B cell (primary cell): ENCODE measurements at regions not wholly inside any gene's neighbourhood (a gene's known extent, or its start where the extent isn't known, plus 50 kb on each side); places are given as distances from the start of the nearest gene placed in this dataset.

Experiments
- ATAC-seq: fragments of 200-7000 bp; cut with Tn5 transposase; one replicate; pipeline ENCODE4 v1.10.0; 2021; ENCODE audit warnings: low read depth, mild to moderate bottlenecking, moderate number of reproducible peaks, moderate library complexity
- CTCF ChIA-PET: fragments of 350-600 bp; sonication (Branson Sonifier 250); formaldehyde crosslinking; loops from one replicate; lab custom pipeline; 2021; ENCODE audit warnings: antibody characterized with exemption, inconsistent platforms; lab: Charles Lee
- POLR2A ChIA-PET: fragments of 350-600 bp; sonication (Branson Sonifier 250); formaldehyde crosslinking; loops from one replicate; lab custom pipeline; 2021; ENCODE audit warnings: antibody characterized with exemption; lab: Charles Lee
- DNase-seq: peaks from one replicate; pipeline ENCODE4 v3.0.0; 2013
- H2AFZ ChIP-seq: 2 replicates; pipeline ENCODE4 v1.6.1; 2012; ENCODE audit warnings: mild to moderate bottlenecking, low read depth, low read length; ENCODE audit not compliant: insufficient read depth, poor library complexity, severe bottlenecking
- H3K27ac ChIP-seq, 2 donors: 1 replicate in 1 of 2; 2 replicates in 1 of 2; pipeline ENCODE4 v1.5.1; 2012 to 2013; ENCODE audit warnings: low read length in 2 of 2, mild to moderate bottlenecking in 2 of 2, moderate library complexity in 1 of 2
- H3K27me3 ChIP-seq, 4 experiments: fragments of 200-600 bp in 1 of 4; sonication (generic) in 1 of 4; replicated peaks in 1 of 4; 1 replicate in 2 of 4; 2 replicates in 2 of 4; pipeline versions ENCODE4 v1.6.1 to v1.7.0; 2013 to 2016; ENCODE audit warnings: low read length in 3 of 4, mild to moderate bottlenecking in 2 of 4, mixed read lengths in 1 of 4, moderate library complexity in 1 of 4; ENCODE audit not compliant: insufficient read depth in 4 of 4, control insufficient read depth in 3 of 4; ENCODE audit errors: control extremely low read depth in 1 of 4
- H3K36me3 ChIP-seq, 2 experiments: replicated peaks in 1 of 2; 1 replicate in 1 of 2; 2 replicates in 1 of 2; pipeline versions ENCODE4 v1.6.1 to v1.7.1; 2013; ENCODE audit warnings: low read length in 1 of 2; ENCODE audit not compliant: insufficient read depth in 2 of 2, control insufficient read depth in 1 of 2; ENCODE audit errors: control extremely low read depth in 1 of 2, extremely low read depth in 1 of 2
- H3K4me1 ChIP-seq, 2 donors: fragments of 200-600 bp in 1 of 2; sonication (generic) in 1 of 2; 1 replicate in 1 of 2; 2 replicates in 1 of 2; pipeline versions ENCODE4 v1.5.1 to v1.6.1; 2013 to 2017; ENCODE audit warnings: low read length in 2 of 2; ENCODE audit not compliant: control insufficient read depth in 2 of 2, insufficient read depth in 2 of 2
- H3K4me2 ChIP-seq: replicated peaks from 2 replicates; pipeline ENCODE3; 2012; ENCODE audit warnings: mild to moderate bottlenecking, low read depth, low read length; ENCODE audit not compliant: poor library complexity, severe bottlenecking
- H3K4me3 ChIP-seq, 5 experiments: fragments of 200-600 bp in 1 of 5; sonication (generic) in 1 of 5; 1 replicate in 3 of 5; 2 replicates in 2 of 5; pipeline versions ENCODE4 v1.5.1 to v1.7.0; 2011 to 2016; ENCODE audit warnings: low read length in 4 of 5, mild to moderate bottlenecking in 4 of 5, low read depth in 2 of 5, control low read depth in 1 of 5, moderate library complexity in 1 of 5; ENCODE audit not compliant: insufficient read depth in 1 of 5; ENCODE audit errors: control extremely low read depth in 1 of 5, extremely low read depth in 1 of 5
- H3K79me2 ChIP-seq: fragments of 200-600 bp; sonication (generic); one replicate; pipeline ENCODE4 v1.6.0; 2016; ENCODE audit warnings: low read length; ENCODE audit not compliant: control insufficient read depth, insufficient read depth
- H3K9ac ChIP-seq: fragments of 200-600 bp; sonication (generic); 2 replicates; pipeline ENCODE4 v1.6.1; 2017; ENCODE audit warnings: mild to moderate bottlenecking, low read length, moderate library complexity
- H3K9me3 ChIP-seq, 3 donors: one replicate each; pipeline versions ENCODE4 v1.6.1 to v1.7.1; 2013; ENCODE audit warnings: low read length in 2 of 3; ENCODE audit not compliant: control insufficient read depth in 2 of 3, insufficient read depth in 1 of 3; ENCODE audit errors: control extremely low read depth in 1 of 3
- H4K20me1 ChIP-seq: 2 replicates; pipeline ENCODE4 v1.6.0; 2012; ENCODE audit warnings: mild to moderate bottlenecking, low read length; ENCODE audit not compliant: insufficient read depth, control insufficient read depth, poor library complexity, severe bottlenecking
- H3K27ac Mint-ChIP-seq: one replicate; pipeline ENCODE4 v1.8.0; 2021; ENCODE audit warnings: mixed read lengths
- H3K27me3 Mint-ChIP-seq: one replicate; pipeline ENCODE4 v1.8.0; 2021; ENCODE audit warnings: mixed read lengths
- H3K4me1 Mint-ChIP-seq: one replicate; pipeline ENCODE4 v1.8.0; 2021; ENCODE audit warnings: mixed read lengths
- H3K4me3 Mint-ChIP-seq: one replicate; pipeline ENCODE4 v1.8.0; 2021; ENCODE audit warnings: mixed read lengths
- H3K9me3 Mint-ChIP-seq: one replicate; pipeline ENCODE4 v1.8.0; 2022; ENCODE audit warnings: mixed read lengths; ENCODE audit not compliant: insufficient read depth
- CTCF ChIP-seq: fragments of 200-600 bp; IDR thresholded peaks from one replicate; pipeline ENCODE4 v1.8.0; 2022; ENCODE audit warnings: antibody characterized with exemption, mild to moderate bottlenecking
- EZH2 ChIP-seq: IDR thresholded peaks from 2 replicates; pipeline ENCODE4 v1.6.1; 2012; ENCODE audit warnings: borderline replicate concordance, low read depth, mild to moderate bottlenecking, moderate library complexity, low read length; ENCODE audit not compliant: insufficient read depth, poor library complexity, severe bottlenecking
- WGBS: methylation state at CpG from one replicate; pipeline ENCODE4 v1.1.5; 2013; ENCODE audit warnings: missing lambda C conversion rate; ENCODE audit not compliant: insufficient coverage; 5-methylcytosine and 5-hydroxymethylcytosine counted together
- intact Hi-C: fragments of 100-400 bp; cut with micrococcal nuclease; formaldehyde crosslinking; loops from one replicate; pipeline ENCODE4 v1.10.0; 2022

DNA sequence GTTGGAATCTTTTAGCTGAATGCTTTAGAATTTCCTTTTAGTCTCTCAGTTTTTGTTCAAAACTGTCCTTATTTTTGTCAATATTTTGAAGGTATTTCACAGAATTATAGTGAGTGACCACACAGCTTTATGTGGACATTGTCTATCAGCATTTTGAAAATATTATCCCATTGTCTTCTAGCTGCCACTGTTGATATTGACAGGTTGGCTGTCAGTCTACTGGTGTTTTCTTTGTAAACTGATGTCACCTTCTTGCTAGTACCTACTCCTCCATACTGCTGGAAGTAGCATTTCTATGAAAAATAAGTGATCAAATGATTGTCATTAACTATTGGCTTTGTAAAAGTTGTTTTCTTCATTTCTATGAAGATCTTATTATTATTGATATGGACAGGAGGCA is 256.8 kb downstream of the KLF12 start:
- Histone ChIP-seq H3K4me1 (peaks cover 9 to 11% of the 10 kb centered on the region in 2 donors), H3K4me3 (no peak overlapping the region), H3K9ac (no peak overlapping the region), H3K79me2 (peaks cover 15% of the 10 kb centered on the region), H3K36me3 (no peaks in the 10 kb centered on the region), H3K4me2 (no peak overlapping the region), H3K27ac (no peak overlapping the region), H2AFZ (no peak overlapping the region), H4K20me1 (peaks cover 10% of the 10 kb centered on the region), H3K9me3 (peaks cover 0 to 9% (median 0%) of the 10 kb centered on the region in 3 donors), H3K27me3 (no peaks in the 10 kb centered on the region)
- H3K9me3 Mint-ChIP-seq = no peaks in the 10 kb centered on the region
- H3K27ac Mint-ChIP-seq = no peak overlapping the region
- CTCF ChIA-PET = no interaction called here
- H3K27me3 Mint-ChIP-seq = no peaks in the 10 kb centered on the region
- intact Hi-C loops = no loop called here
- peaks cover 38% of the 10 kb centered on the region for H3K4me1 Mint-ChIP-seq
- DNase-seq (no peak), ATAC-seq (no peak)
- TF ChIP-seq EZH2 (no peak), CTCF (no peak)
- POLR2A ChIA-PET = no interaction called here
- H3K4me3 Mint-ChIP-seq = no peak overlapping the region

GRCh38 chr13:73876323-73876722 is 257.9 kb downstream of the KLF12 start:
- Mint-ChIP-seq H3K4me1 (peaks cover 40% of the 10 kb centered on the region), H3K4me3 (no peak overlapping the region), H3K27ac (no peak overlapping the region), H3K9me3 (no peaks in the 10 kb centered on the region), H3K27me3 (no peaks in the 10 kb centered on the region)
- no peak overlapping the region for H3K4me3 ChIP-seq
- peaks cover 15% of the 10 kb centered on the region for H3K79me2 ChIP-seq
- peaks cover 10% of the 10 kb centered on the region for H4K20me1 ChIP-seq
- ATAC-seq = no peak
- TF ChIP-seq EZH2 = no peak
- no peak for TF ChIP-seq CTCF
- WGBS = no CpG with 5 or more reads among the region's 1 CpG
- no peaks in the 10 kb centered on the region for H3K36me3 ChIP-seq
- H3K27me3 ChIP-seq = no peaks in the 10 kb centered on the region
- H3K9ac ChIP-seq = no peak overlapping the region
- no peak for DNase-seq
- CTCF ChIA-PET = interaction anchor here (0.7 kb wide), 1 partner anchor 171 kb away, joined by 3 read pairs; no protein-coding TSS in a partner anchor
- no peak overlapping the region for H3K4me2 ChIP-seq
- peaks cover 0 to 9% (median 0%) of the 10 kb centered on the region in 3 donors for H3K9me3 ChIP-seq
- H2AFZ ChIP-seq = no peak overlapping the region
- intact Hi-C loops = no loop called here
- POLR2A ChIA-PET = no interaction called here
- no peak overlapping the region for H3K27ac ChIP-seq
- peaks cover 9 to 11% of the 10 kb centered on the region in 2 donors for H3K4me1 ChIP-seq
